Suppressor macrophage treated with lipopolysaccharide for 1 hour (primary cell): ENCODE measurements at regions not wholly inside any gene's neighbourhood (a gene's known extent, or its start where the extent isn't known, plus 50 kb on each side); places are given as distances from the start of the nearest gene placed in this dataset.
A peak's percentile ranks its signal among the peaks of the same experiment; 100 is the strongest.

ENCODE experiments used
- DNase-seq, 3 donors: peaks; one replicate each; pipeline ENCODE4 v3.0.0-alpha.2; 2020 to 2022

DNA sequence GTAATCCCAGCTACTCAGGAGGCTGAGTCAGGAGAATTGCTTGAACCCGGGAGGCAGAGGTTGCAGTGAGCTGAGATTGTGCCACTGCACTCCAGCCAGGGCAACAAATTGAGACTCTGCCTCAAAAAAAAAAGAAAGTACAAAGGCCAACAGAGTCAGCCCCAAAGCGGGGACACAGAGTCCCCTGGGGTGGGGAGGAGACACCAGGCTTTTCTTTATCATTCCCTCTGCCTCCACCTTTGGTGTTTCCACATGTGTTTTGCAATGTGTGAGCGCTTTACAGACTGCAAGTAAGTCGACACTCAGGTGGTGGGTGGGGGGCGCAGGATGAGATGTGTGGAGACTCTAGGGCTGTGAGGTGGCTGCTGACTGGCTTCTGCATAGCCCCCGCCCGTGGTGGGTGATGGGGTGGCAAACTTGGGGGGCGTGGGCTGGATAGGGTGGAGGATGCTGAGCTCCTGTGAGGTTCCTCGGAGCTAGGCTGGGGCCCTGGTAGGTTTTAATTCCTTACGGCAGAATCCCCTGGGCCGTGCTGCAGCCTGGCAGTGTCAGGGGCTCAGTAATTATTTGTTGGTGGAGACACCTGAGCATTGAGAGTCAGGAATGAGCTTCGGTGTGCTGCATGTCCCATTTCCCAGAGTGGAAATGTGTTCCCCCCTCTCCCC is 177.2 kb downstream of the CTTN start:
- no peak for DNase-seq

DNA sequence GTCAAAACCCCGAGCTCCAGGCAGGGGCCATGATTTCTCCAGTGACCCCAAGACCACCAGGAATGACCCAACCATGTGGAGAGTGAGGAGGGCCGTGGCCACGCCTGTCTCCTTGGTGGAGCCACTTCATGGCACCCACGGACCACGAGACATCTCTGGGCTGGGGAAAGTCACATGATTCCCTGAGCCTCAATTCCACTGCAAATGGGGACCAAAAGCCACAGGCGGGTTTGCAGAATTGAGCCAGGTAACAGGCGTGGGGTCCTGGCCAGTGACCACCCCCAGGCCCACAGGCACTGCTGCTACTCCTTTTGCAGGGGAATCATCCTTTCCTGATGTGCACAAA is 178.9 kb downstream of the CTTN start:
- no peak for DNase-seq

DNA sequence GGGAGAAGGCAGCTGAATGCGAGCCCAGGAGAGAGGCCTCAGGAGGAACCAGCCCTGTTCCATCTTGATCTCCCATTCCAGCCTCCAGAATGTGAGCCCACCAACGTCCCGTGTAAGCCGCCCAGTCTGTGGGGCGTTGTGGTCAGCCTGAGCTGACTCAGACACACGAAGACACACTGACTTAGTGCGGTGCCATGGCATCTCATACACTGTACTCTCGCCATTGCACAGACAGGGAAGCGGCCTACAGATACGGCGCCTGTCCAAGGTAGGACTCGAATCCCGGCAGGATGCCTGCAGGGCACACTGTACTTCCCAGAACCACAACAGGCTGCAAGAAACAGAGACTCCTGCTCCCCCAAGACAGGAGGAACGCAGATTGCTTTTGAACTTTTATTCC is 179.6 kb downstream of the CTTN start:
- no peak for DNase-seq

DNA sequence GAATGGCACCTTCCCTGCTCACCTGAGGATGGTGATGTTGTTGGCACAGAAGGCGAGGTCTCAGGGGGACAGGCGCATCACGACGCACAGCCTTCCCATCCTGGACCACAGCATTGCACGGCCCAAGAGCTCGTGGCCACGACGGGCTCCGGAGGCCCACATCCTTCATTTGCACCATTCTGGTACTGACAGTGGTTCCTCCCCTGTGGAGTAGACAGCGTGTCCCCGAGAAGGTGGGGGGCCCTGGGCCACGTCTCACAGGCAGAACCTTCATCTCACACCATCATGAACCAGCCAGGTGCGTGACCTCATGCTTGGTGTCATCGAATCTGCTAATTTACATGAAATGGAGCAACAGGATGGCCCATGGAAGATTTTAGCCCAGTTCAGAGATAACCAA is 180.0 kb downstream of the CTTN start:
- no peak for DNase-seq

DNA sequence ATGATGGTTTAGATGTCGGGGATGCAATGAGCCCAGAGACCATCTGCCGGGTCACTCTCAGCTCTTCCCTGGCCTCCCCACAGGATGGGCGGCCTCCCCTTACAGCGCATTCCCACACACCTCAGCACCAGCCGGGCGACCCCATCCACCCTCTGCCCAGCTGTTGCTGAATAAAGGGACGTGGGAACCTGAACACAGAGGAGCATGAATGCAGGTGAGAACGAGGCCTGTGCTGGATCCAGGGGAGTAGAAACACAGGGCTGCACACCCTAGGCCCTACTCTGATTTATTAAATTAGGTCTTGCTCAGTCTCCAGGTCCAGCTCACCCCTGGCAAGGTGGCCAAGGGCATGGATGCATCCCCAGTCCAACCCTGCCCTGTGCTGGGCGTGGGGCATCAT is 180.5 kb downstream of the CTTN start:
- no peak for DNase-seq

DNA sequence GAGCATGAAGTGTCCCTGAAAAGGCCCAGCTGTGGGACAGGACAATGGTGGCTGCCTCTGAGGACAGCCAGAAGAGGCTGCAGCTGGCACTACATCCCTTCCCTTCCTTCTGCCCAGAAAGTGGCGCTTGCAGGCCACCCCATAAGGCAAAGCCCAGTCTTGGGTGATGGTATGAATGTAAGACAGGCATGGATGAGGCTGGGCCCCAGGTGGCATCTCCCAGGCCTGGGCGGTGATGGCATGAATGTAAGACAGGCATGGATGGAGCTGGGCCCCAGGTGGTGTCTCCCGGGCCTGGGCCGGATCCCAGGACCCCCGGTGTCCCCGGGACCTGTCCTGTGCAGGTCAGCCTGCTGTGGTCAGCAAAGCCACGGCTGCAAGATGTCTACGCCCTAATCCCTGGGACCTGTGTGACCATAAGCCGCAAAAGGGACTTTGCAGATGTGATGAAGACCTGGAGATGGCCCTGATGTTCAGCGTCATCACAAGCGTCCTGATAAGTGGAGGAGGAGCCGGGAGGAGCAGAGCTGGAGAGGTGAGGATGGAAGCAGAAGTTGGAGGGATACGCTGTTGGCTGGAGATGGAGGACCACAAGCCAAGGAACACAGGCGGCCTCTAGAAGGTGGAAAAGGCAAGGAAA is 181.1 kb downstream of the CTTN start:
- DNase-seq = no peak

DNA sequence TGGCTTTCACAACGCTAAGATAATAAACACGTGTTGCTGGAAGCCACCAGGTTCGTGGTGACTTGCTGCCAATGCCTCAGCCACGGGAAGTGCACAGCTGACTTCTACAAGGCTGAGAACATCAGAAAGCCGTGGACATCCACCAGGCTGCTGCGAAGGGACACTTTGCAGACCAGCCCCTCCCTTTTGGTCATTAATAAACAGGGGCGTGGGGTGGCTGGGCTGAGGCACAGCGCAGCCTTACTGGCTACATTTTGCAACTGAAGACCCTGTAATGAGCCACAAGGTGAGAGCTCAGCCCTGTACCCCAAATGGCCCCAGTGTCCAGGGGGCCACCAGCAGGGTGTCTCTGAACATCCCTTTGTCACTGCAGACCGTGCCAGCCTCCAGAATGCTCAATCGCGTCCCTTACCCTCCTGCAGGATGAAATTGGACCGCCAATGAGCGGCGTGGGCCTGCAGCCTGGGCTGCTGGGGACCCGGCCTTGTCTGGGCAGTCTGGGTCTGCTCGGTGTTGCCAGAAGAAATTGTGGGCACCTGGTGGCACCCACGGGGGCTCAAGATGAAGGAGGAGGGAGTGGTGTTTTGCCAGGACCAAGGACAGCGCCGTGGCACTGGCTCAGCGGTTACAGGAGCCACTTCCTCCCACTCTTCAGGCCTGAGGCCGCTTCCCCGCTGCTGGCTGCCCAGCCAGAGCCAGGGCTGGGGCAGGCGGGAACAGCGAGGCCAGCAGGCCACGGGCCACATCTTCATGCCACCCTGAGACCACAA is 181.9 kb downstream of the CTTN start:
- peak in 2 of 3 donors; percentile 34 to 55 for DNase-seq

DNA sequence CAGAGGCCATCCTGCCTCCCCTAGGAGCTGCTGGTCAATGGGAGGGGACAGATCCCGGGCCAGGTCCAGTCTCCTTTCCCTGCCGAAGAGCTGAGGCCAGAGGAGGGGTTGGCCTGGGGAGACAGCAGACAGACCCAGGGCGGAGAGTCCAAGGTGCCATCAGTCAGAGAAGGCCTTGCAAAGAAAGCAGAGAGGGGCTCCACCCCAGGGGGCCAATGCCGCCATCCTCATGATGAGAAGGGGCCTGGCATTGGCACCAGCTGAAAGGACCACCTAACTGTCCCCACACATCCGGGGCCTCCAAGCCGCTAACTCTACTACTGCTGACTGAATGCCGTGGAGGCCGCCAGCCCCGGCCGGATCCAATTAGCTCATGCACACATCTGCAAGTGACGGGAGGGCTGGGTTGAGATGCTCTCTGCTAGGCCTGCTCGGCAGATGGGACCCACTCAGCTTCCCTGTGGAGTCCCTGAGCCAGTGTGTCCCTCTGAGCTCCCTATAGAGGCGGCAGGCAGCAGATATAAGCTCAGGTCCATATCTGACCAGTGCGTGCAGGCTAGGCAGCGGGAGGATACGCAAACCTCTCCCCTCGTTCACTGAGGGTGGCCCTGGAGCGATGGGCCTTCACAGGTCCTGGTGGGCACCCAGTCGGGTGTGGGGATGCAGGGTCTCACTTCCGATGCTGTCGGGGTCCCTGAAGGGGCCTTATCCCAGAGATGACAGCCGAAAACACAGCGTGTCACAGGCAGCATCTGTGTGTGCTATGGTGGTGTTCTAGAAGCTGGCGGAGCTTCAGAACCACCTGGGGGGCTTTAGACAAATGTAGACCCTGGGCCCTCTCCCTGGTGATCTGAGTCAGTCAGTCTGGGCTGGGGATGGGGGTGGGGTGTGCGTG is 183.9 kb downstream of the CTTN start:
- no peak for DNase-seq

DNA sequence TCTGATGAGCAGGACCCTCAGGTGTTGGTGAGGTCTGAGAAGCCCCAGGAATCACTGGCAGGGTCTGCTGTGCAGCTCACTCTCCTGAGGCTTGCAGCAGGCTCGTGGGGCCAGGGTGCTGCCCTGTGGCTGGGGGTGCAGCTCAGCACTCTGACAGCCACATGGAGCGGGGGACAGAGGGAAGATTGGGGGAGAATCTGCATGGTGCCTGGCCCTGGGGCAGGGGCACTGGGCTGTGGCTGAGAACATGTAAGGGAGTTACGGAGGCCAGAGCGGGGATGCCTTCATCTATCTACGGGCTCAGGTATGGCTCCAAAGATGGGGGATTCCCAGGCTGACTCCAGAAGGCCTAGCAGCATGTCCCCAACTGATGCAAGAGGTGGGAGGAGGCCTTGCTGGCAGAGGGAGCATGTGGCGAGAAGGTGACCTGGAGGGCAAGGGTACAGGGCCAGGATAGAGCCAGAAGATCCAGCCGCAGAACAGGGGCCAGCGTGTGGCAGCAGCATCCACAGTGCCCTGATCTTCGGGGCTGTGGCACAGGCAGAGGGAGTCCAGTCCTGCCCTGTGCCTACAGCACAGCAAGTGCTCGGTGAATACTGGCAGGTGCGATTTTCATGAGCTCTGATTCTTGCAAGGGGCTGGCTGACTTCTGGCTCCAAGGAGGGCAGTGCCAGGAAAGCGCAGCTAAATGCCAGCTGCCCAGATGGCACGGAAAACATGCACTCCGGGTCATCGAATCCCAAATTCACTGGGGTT is 184.7 kb downstream of the CTTN start:
- DNase-seq = no peak

DNA sequence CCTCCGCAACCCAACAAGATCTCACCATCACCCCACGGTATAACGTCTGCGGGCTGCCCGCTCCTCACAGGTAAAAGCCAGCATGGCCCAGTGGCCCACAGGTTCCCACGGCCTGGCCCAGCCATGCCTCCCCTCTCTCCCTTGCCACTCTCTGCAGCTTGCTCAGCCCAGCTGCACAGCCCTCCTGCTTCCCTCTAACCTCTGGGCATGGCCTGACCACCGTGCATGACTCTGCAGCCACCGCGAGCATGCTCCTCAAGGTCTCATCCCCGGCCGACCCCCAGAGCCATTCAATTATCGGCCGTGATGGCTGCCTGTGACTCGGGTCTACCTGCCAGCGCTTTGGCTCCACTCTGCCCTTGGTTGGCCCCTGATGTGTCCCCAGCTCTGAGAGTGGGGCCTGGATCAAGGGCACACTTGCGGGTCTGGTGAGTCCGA is 185.5 kb downstream of the CTTN start:
- DNase-seq = no peak

DNA sequence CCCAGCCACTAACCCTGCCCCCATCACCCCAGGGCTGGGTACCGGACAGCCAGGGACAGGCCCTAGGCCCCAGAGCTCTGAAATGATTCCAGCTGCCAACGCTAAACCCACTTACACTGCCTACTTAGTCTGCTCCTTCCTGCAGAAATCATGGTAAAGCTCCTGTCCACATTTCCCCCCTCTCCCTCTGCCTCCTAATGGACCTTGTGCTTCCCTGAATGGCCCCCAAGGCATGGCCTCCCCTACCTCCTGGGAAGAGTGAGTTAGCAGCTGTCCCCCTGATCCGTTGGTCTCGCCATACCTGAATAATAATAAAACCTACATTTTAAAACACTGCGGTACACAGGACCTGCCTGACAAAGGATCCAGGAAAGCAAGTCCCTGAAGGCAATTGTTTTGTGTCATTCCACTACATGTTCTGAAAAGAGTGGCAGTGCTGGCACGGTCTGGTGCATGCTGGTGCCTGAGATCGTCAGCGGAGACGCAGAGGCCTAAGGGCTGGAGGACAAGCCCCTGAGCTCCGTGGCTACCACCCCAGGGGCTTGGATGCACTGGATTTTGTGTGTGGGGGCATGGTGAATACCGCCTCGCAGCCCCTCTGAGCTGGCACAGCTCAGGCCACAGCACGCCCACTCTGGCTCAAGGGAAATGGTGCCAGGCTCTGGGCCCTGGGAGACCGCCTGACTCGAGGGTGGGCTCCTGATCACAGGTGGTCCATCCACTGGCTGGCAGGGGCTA is 186.3 kb downstream of the CTTN start:
- no peak for DNase-seq

DNA sequence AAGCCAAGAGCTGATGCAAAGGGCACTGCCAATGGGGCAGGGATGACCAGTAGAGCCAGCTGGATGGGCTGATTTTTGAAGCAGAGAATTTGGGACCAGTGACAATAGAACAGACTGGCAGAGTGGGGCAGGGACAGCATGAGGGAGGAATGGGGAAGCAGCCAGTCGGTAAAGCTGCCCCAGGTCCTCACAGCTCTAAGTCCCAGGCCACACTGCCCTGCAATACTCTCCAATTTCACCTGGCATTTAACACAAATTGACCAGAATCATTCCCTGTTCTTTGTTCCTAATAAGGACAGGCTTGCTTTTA is 186.9 kb downstream of the CTTN start:
- DNase-seq = no peak

DNA sequence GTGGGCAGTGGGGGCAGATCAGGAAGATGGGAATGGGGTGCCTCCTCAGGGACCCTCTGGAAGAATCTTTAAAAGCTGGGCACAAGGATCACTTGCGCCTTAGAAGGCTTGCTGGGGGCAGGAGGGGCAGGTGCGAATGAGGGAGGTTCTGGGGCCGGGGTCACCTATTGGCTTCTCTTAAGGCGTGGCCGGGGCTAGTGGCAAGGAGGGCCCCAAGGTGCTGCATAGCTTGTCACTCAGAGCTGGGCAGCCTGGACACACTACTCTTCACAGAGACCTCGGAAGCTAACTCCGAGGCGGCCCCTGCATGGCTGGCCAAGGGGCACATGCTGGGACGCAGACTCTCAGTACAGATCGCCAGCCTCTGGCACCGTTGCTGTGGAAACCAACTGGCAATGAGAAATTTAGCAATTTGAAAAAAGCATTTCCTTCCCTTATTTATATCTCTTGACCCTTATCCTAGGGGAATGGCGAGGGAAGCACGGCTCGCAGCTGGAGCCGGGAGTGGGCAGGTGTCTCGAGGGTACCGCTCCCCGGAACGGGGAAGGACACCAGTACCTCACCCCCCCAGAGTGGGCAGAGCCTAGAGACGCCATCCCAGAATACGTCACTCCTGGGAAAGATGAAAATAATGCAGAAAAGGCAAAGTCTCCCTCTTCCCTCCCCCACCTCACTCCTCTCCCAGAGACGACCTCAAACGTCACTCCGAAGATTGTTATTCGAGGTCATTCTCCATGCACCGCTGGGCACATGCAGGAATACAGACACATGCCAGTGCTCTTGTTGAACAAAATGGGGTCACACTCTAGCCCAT is 188.1 kb downstream of the CTTN start:
- DNase-seq = no peak

DNA sequence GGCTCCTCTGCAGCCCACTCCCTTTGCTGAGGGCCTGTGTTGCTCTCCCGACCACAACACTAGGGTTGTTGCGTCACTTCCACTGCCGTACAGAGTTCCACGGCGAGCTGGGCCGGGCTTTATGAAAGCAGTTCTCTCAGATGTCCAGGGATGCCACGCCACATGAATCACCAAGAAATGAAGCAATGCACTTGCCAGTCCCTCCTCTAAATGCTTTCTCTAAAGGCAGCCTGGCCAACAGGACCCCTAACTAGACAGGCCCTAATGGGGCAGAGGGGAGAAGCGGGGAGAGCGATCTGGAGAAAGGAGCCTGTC is 188.7 kb downstream of the CTTN start:
- DNase-seq = peak in 2 of 3 donors; percentile 14 to 15

DNA sequence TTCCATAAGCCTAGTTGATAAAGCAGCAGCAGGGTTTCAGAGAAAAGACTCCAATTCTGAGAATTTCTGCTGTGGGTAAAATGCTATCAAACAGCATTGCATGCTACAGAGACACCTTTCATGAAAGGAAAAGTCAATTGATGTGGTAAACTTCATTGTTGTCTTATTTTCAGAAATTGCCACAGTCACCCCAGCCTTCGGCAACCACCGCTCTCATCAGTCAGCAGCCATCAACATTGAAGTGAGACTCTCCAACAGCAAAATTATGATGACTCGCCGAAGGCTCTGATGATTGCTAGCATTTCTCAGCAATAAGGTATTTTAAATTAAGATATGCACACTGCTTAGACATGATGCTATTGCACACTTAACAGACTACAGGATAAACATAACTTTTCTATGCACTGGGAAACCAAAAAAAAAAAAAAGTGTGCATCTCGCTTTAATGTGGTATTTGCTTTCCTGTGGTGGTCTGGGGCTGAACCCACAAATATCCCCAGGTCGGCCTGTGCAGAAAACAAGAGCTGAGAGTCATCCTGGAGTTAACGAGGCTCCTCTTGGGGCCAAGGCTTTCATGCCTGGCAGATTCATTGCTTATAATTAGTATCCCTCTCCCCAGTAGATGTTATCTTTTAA is 192.1 kb downstream of the CTTN start:
- DNase-seq = no peak

DNA sequence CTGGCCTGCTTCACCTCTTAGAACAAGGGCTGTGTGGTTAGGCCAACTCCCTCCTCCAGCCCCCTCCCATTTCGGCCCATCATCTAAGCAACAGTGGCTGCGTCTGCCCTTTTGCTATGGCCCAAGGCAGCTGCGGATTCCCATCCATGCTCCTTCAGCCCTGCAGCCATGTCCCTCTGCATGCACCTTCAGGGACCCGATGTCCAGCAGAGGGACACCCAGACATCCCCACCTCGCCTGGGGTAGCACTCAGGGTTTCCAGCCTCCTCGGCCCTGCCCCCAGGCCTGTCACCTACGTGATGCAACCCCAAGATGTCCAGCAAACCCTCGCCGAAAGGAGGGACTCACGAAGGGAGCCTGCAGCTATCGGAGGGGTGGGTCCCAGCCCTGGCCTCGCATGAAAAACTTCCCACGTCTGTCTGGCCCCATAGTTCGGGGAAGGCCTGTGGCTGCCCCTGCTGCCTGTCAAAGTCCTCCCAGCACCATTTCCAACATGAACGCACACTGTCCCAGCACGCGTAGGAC is 194.4 kb downstream of the CTTN start:
- no peak for DNase-seq

DNA sequence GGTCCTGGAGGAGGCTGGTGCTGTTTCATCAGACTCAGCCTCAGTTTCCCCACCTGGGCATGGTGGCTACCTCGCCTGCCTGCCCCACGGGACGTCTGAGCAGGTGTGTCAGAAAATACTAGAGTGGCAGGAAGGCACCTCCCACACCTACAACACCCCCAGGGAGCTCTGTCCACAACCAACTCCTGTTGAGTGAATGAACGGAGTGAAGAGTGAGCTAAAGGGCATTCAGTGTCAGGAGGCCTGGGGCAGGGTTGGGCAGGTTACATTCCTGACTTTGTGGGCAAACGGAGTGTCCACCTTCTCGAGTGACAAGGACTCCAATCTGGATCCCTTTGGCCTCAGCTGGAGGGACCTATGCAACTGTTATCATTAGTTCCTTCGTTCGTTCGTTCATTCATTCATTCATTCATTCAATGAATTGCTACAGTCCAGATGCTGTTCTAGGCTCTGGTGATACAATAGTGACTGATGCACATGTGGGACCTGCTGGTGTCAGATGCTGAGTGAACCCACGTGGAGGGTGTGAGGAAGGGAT is 195.2 kb downstream of the CTTN start:
- DNase-seq = no peak

DNA sequence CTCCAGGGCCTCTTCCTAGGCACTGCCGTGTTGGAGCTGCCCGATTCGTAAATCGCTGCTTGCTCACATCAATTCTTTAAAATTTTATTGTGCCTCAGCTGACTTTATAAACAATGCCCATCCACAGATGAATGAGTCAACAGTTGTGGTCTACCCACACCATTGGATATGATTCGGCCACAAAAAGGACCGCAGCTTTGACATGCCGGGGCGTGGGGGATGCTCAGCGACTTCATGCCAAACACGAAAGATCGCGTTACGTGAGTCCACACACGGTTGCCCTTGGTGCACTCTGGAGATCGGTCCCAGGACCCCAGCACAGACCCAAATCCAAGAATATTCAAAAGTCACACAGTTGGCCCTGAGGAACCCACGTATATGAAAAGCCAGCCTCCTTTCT is 195.7 kb downstream of the CTTN start:
- no peak for DNase-seq

DNA sequence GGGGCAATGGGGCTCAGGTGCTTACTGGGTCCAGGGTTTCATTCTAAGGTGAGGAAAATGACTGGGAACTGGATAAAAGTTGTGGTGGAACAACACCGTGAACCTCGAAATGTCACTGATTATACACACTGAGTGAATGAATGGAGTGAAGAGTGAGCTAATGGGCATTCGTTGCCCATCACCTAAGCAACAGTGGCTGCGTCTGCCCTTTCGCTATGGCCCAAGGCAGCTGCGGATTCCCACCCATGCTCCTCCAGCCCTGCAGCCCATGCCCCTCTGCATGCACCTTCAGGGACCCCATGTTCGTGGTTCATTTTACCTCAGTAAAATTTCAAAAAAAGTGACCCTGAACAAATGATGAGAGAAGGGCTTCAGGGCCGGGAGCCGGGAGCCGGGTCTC is 196.3 kb downstream of the CTTN start:
- no peak for DNase-seq

DNA sequence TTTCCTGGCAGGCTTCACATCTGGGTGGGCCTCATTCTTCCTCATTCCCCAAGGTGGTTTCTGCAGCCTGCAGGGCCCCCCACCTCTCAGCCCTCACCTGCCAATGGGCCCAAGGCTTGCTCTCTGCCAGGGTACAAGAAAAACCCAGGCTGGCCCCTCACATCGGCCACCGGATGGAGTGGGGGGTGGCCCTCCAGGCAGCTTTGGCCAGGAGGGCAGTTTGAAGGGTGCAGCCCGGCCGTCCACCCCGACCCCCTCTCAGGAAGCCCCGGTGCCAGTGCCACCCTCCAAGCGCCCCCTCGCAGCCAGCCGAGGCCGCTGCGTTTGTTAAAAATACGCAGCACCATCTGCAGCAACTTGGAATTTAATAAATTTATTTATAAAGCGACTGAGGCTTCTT is 196.7 kb downstream of the CTTN start:
- no peak for DNase-seq
